ENCODE measurements at regions not wholly inside any gene's neighbourhood (a gene's known extent, or its start where the extent isn't known, plus 50 kb on each side); places are given as distances from the start of the nearest gene placed in this dataset.

DNA sequence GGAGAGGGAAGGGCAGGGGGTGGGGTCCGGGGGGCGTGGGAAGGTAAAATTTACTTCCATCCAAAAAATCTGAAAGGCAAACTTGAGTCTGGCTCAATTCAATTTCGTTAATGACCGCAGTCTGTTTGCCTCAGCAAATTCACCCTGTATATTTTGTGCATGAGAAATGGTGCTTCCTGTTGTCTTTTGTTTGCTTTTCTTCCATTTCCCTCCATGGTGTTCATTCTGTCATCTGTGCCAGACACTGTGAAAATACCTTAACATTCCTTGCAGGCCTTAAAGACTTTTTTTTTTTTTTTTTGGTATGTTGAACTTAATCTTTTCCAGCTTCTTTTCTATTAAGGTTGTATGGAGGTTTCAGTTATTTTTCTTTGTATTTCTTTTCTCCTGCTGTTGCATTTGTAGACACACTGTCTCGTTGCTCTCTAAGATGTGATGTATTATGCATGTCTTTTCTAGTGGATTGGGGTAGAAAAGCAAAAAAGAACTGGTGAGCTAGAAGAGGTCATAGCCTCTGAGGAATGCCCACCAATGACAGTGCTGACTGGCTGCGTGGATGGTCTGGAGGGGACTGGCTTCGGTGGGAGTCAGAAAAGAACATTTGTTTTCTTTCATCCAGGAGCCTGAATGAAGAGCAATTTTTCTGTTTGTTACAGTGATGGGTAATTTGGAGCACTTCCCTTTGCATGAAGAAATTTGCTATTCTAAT lies 585.0 kb upstream of the MAP3K7 start:
- no peak for DNase-seq (ENCODE audit: low read depth in 2 of 3, low spot score in 1 of 3)

DNA sequence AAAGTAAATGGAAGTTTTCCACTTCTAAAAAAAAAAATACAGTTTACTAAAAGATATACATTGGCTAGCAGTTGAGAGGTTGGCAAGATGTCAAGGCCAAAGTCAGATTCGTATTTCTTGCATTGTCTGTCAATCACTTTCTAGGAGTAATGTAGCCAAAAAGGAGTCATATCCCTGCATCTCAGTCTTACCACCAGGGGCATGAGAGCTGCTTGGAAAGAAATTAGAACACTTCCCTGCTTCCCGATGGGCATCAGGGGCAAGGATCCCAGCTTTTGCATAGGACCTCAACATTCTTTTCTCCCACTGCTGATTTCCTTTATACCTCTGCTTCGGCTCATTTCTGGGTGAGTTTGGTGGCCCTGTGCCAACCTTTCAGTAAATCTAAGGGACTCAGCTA lies 581.0 kb upstream of the MAP3K7 start:
- DNase-seq (ENCODE audit: low read depth in 2 of 3, low spot score in 1 of 3) = no peak

DNA sequence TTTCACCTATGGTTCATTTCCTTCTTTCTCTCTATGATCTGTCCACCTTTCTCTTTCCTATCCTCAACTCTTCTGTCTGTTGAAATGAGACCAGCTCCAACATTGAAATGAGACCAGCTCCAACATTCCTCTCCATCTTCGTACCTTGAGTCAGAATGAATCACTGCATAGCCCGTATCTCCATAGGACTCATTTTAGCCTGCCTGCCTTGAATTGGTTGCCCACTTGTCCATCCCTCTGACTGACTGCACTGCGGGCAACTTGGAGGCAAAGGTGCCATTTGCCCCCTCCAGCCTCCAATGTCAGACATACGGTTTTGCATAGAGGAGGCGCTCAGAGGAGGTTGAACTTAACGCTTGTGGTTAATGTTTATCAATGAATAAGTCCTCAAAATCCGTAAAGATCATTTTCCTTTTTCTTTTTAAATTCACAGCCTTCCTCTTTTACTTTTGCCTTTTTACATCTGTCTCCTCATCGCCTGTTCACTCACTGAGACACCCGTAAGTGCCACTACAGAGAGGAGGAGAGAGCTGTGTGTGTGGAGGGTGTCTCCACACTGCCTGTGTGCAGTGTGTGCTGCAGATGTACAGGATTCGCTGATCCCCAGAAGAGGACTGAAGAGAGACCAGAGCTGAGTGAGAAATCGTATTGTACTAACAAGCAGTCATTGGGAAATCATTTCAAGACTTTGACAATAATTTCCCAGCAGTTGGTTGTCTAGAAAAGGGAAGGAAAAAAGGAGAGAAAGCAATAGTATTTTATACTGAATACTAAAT lies 579.6 kb upstream of the MAP3K7 start:
- DNase-seq (ENCODE audit: low read depth in 2 of 3, low spot score in 1 of 3) = no peak

DNA sequence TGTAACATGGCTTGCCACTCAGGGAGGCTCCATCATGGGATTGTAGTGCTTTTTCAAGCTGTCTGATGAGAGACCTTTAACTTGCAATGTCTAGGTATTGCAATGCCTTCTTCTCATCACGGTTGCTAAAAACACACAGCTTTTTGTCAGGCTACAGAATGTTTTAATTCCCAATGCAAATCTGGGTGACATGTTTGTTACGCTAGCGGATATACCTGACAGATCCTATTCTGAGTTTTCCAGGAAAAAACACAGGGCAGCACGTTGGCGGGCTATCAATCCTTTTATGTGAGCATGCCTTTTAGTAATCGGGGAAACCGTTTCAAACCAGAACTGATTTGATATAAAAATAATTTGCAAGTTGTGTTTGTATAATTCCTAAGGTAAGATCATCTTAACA lies 577.2 kb upstream of the MAP3K7 start:
- no peak for DNase-seq (ENCODE audit: low read depth in 2 of 3, low spot score in 1 of 3)

DNA sequence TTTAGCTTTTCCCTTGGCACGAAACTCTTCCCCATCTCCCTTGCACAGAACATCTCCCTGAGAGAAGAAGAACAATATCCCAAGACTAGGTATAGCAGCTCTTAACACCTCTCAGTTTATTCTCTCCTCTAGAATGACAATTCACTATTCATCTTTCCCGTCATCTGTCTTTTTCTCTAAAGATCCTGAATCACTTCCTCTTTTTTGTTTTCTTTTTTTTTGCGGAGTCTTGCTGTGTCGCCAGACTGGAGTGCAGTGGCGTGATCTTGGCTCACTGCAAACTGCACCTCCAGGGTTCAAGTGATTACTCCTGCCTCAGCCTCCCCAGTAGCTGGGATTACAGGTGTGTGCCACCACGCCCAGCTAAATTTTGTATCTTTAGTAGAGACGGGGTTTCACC lies 574.4 kb upstream of the MAP3K7 start:
- DNase-seq (ENCODE audit: low read depth in 2 of 3, low spot score in 1 of 3) = no peak

DNA sequence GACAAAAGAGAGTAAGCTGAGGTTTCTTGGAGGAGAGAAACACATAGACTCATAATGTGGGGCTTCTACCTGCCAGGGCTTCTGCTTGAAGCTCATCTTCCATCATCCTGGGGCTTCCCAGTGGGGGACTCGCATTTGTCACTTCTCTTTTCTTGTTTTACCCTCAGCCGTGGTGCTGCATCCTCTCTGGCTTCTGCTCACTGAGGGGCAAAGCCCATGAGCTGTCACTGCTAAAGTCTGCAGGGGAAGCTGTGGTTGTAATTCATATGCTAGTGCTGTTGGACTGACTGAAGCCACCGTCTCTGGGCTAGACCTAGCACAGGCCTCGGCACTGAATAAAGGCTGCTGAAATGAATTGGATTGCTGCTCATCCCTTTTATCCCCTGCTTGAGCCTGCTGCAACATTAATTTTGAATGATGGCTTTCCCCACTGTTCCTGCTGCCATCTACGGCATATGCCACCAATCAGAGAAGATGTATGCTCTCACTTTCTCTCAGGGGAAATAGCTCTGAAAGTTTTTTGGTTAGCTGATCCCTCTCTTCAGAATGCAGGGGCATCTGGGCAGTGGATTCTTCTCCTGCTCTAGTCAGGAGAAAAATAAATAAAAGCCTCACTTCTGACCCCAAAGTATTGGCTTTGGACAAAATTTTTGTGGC lies 568.4 kb upstream of the MAP3K7 start:
- no peak for DNase-seq (ENCODE audit: low read depth in 2 of 3, low spot score in 1 of 3)

DNA sequence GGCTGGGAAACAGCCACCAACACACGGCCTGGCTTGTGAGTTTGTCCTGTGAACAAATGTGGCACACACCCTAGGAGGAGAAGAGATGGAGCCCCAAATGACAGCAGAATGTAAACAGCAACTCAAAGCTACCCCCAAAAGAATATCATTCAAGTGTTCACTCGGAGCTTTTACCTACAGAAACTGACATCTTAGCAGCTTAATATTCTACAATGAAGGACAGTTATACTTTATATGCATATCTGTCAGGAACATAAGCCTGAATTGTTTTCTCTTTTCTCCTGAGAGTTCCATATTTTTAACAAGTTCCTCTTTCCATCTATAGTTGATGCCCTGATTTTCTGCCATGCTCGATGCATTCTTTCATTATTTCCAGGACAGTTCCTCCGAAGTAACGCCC lies 566.0 kb upstream of the MAP3K7 start:
- DNase-seq (ENCODE audit: low read depth in 2 of 3, low spot score in 1 of 3) = no peak

DNA sequence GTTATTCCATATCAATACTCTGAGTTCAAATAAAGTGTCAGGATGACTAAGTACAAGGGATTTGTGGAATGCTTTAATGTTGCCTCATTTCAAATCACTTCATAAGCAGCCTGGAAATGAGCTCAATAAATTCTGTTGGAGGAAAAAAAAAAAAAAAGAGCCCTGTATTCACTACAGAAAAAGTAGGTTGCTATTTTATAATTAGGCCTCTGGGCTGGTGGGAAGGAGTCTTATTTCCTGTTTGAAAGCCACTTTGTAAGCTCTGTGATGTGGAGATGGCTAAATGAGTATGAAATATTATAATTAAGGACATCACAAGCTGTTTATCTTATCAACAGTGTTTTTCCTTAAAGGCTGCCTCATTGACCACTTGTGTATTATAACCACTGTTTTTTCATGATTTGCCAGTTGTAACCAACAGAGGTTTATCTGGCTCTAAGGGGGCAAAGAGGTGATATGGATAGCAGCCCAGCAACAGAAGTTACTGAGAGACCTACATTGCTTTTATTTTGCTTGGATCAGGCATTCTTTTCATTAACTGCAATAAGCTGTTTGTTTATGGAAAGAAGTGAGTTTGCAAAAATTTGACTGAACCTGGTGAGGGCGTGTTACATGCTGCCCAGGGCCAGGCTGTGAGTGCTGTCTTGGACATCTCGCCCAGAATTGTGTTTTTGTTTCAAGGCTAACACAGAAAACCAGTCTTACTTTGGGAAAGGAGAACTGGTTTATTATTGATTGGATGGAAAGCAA lies 563.3 kb upstream of the MAP3K7 start:
- DNase-seq (ENCODE audit: low read depth in 2 of 3, low spot score in 1 of 3) = no peak

DNA sequence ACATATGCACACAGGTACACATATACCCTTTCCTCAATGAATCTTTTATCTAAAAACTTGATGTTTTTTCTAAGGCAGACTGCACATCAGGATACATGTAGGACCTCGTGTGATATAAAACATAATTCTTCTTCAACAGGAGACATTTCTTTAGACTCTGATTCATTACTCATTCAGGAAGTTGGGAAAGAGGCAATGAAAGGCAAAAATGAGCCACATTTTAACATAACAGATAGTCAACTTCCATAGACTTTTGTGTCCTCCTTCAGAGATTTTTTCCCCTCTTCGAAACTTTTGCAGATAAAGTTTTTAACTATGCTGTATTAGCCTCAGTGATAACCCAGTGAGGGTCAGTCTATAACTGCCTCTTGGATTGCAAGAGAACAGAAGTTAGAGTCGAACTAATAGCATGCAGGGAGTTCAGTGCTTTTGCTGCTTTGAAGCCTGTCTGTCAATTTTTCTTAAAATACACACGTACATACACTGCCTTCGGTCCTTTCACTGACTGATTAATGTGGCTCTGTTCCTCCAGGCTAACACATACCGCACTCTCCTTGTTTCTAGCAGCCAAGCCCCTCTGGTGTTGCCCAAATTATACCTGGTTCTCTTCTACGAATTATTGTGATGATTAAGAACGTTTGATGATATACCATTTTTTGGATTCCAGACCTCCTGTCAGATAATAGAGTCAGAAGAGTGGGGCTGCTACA lies 562.5 kb upstream of the MAP3K7 start:
- DNase-seq (ENCODE audit: low read depth in 2 of 3, low spot score in 1 of 3) = no peak

DNA sequence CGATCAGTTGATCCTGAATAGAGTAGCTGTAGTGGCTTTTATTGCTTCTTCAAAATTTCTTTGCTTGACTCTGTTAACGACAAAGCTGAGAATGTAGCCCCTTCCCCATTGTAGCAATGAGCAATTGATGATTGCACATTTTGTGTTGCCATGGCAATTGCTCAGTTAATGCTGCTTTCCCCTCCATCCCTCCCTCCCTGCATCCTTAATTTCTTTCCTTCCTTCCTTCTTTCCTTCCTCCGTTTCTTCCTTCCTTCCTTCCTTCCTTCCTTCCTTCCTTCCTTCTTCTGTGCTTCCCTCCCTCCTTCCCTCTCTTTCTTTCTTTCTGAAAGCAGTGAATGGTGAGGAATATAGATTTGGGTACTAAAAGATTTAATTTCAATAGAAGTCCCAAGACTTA lies 557.3 kb upstream of the MAP3K7 start:
- no peak for DNase-seq (ENCODE audit: low read depth in 2 of 3, low spot score in 1 of 3)

DNA sequence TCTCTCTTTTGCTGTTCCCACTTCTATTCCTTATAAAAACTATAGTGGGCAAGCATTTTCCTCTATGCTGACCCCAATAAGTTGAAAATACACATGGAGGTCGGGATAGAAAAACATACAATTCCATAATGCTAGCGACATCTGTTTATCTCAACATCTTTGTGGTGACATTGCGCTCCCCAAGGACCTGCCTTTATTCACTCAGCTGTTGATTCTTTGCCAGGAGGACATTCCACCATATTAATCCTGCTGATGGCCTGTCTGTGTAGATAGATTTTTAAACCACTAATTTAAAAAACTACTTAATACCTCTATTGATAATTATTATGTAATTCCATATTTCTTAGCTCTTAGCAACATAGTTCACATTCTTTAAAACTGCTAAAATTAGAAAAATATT lies 555.3 kb upstream of the MAP3K7 start:
- no peak for DNase-seq (ENCODE audit: low read depth in 2 of 3, low spot score in 1 of 3)

DNA sequence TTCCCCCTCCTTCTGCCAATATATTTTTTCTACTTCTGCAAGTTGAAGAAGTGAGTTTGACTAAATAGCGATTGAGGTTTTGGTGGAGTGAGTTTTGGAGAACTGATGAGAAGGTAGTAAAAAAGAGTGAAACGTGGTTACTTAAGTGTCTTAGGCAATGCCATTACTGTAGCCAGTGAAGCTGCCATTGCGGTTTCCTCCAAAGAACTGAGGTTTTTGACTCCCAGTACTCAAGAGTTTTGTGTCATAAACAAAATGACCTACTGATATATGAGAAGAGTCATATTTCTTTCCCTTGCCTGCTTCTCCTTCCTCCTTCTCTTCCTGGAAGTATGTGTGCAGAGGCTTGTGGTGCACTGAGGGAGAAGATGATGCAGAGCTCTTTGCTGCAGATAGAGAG lies 554.5 kb upstream of the MAP3K7 start:
- no peak for DNase-seq (ENCODE audit: low read depth in 2 of 3, low spot score in 1 of 3)

DNA sequence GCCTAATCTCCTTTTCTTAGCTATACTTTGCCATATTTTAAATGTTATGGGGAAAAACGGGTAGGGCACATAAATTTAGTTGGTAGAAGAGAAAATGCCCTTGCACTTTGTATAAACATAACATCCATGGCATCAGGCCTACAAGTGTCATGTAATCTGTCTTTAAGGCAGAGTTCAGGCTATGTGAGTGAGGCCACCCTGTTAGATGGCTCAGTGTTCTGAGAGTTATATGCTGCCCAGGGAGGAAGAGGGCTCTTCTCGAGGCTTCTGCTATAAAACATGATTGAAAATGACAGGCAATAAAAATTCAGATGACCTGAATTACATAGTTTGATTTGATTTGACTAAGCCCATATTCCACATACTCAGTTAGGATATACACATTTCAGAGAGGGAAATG lies 553.6 kb upstream of the MAP3K7 start:
- DNase-seq (ENCODE audit: low read depth in 2 of 3, low spot score in 1 of 3) = no peak

DNA sequence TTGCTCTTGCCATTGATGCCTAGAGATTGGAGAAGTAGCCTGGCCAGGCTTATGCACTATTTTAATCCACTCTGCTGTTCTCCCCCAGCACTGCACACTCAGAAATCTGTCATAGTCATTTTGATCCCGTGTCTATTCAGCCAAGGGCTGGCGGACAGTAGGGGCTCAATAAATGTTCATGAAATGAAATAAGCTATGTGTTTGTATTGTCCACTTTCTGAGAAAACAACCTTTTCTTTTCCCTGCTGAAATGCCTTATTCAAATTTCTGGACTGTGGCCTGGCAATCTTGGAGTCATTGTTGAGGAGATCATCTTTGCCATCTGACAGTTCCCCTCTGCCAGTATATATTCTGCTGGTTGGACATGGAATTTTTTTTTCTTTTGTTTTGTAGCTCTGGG lies 550.4 kb upstream of the MAP3K7 start:
- DNase-seq (ENCODE audit: low read depth in 2 of 3, low spot score in 1 of 3) = no peak

DNA sequence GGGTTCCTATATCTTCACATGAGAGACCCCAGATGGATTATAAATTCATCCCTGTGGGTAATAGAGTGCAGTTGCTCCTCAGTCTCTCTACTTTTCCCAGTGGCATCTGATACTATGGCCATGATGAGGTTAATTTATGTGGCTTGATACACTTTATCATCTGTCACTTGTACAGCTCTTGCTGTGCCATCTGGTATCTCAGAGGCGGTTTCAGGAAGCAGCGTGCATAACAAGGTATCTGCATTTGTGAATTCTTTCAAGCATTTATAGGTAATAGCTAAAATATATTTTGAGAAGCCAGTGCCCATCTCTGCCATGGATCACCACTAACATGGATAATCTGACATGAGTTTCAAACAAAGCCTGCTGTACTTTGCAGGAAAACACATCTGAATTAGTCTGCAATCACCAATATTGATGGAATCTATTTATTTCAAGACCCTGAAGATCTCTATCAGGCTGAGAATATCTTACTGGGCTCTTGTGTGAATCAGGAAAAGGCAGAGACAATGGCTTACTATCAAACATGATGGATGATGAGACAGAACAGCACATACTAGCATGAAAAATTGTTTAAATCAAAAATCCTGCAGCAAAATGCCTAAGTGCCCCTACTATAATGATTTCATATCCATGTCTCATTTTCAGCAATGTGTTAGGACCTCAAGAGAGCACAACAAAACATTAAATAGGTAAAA lies 548.7 kb upstream of the MAP3K7 start:
- DNase-seq (ENCODE audit: low read depth in 2 of 3, low spot score in 1 of 3) = no peak

DNA sequence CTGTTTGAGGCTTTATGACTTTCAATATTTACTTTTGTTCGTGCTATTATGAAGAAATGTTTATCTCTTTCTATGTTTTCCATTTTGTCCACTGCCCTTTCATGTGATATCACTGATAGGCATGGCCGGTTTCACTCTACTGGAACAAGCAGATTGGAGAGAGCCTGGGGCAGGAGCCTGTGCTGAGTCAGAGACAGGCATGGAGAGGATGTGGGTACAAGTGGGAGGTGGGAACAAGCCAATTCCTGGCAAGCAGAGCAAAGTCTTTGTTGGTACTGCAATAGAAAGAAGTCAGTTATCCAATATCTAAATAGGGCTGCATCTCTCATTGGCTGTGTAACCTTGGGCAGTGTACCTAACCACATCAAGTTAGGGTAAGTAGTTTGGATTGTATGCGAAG lies 545.6 kb upstream of the MAP3K7 start:
- no peak for DNase-seq (ENCODE audit: low read depth in 2 of 3, low spot score in 1 of 3)

DNA sequence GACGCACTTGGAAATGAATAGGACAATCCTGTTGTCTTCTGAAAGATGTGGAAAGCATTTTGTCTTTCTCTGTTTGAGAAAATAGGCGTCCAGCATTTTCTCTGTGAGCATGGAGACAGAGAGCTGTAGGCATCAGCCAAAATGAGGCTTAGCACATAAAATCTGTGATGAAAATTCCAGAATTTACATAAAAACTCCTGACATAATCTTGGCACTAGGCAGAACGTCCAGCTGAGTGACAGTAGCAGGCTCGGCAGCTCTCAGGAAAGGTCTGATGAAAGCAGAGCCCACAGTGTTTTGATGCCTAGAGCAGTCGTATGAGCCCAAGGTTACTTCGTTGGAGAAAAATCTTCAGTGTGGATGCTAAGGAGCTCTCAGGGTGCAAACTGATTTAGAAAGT lies 543.3 kb upstream of the MAP3K7 start:
- DNase-seq (ENCODE audit: low read depth in 2 of 3, low spot score in 1 of 3) = no peak

DNA sequence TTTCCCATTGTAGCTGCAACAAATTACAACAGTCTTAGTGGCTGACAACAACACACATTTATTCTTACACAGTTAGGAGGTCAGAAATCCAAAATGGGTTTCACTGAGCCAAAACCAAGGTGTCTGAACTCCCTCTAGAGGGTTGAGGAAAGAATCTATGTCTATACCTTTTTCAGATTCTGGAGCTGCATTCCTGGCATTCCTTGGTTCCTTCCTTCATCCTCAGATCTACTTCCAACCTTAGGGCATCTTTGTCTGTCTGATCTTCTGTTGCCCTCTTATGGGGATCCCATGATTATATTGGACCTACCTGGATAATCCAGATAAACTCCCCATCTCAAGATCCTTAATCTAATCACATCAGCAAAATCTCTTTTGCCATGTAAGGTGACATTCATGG lies 540.9 kb upstream of the MAP3K7 start:
- no peak for DNase-seq (ENCODE audit: low read depth in 2 of 3, low spot score in 1 of 3)

DNA sequence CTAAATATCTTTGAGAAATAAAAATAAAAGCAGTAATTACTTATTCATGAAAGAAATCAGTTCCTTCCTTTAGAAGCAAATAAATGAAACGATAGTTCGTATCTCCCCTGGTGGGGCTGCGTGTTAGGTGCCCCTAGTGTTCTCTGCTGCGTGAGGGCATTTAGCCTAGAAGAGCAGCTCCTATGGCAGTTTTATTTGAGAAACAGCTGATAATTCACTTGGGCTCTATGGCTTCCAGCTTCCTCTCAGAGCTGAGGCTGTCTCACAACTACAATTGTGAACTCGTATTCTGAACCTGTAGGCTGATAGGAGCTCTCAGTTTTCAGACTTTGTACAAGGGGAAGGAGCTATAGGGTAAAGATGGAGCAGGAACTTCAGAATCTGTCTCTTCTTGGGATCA lies 540.0 kb upstream of the MAP3K7 start:
- no peak for DNase-seq (ENCODE audit: low read depth in 2 of 3, low spot score in 1 of 3)

DNA sequence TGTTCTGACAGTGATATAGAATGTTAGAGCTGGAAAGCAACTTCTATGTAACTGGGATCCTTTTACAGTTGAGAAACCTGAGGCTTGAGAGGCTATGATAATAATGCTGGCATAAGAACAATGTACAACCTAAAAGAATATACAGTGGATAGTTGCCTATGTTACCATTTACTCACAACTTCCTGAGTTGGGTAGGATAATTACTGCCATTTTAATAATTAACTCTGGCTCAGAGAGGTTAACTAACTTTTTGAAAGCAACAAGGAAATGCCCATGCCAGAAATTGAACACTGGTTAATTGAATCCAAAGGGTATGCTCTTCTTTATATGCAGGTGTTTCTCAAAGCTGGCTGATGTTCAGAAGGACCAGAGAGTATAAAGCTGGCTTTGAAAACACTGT lies 530.7 kb upstream of the MAP3K7 start:
- no peak for DNase-seq (ENCODE audit: low read depth in 2 of 3, low spot score in 1 of 3)

Measured in stimulated activated CD4-positive, alpha-beta T cell treated with anti-CD3 and anti-CD28 coated beads, Interleukin-12 subunit alpha, Interleukin-12 subunit beta, amount 100 ng/mL, for 48 hours (primary cell).